HCT116 (cell line): ENCODE measurements at regions not wholly inside any gene's neighbourhood (a gene's known extent, or its start where the extent isn't known, plus 50 kb on each side); places are given as distances from the start of the nearest gene placed in this dataset.

Experiments used
- ELF1 ChIP-seq: IDR thresholded peaks from 2 replicates; pipeline ENCODE4 v1.6.1; 2012; ENCODE audit warnings: low read depth, borderline replicate concordance
- EZH2phosphoT487 ChIP-seq: fragments of 200-600 bp; IDR thresholded peaks from 2 replicates; pipeline ENCODE4 v1.6.1; 2018; ENCODE audit warnings: antibody characterized with exemption, borderline replicate concordance
- JUND ChIP-seq: IDR thresholded peaks from 2 replicates; pipeline ENCODE4 v1.6.1; 2012
- POLR2AphosphoS5 ChIP-seq: IDR thresholded peaks from 2 replicates; pipeline ENCODE4 v1.6.1; 2011; ENCODE audit warnings: mild to moderate bottlenecking, low read depth, low read length, moderate library complexity
- SIN3A ChIP-seq: IDR thresholded peaks from 2 replicates; pipeline ENCODE4 v1.6.1; 2012; ENCODE audit warnings: low read depth
- TCF7L2 ChIP-seq: IDR thresholded peaks from 2 replicates; pipeline ENCODE4 v1.7.0; 2011; ENCODE audit warnings: borderline replicate concordance, inconsistent platforms; ENCODE audit not compliant: insufficient read depth, insufficient read length; ENCODE audit errors: extremely low read depth
- YY1 ChIP-seq: IDR thresholded peaks from 2 replicates; pipeline ENCODE4 v1.6.1; 2011; ENCODE audit warnings: low read length, low read depth, moderate library complexity, mild to moderate bottlenecking; ENCODE audit not compliant: insufficient replicate concordance; ENCODE audit errors: extremely low read depth
- TF ChIP-seq, protein P1 (sequence below), 3 experiments: fragments of 200-600 bp in 1 of 3; sonication (generic) in 1 of 3; IDR thresholded peaks in 2 of 3; conservative IDR thresholded peaks in 1 of 3; 2 replicates each; pipeline ENCODE4 v1.5.1; 2012 to 2017; ENCODE audit warnings: low read depth in 2 of 3, low read length in 2 of 3, antibody characterized with exemption in 1 of 3, borderline replicate concordance in 1 of 3, control low read depth in 1 of 3, mild to moderate bottlenecking in 1 of 3, mixed read lengths in 1 of 3, mixed run types in 1 of 3, moderate library complexity in 1 of 3; ENCODE audit not compliant: insufficient read depth in 1 of 3

DNA sequence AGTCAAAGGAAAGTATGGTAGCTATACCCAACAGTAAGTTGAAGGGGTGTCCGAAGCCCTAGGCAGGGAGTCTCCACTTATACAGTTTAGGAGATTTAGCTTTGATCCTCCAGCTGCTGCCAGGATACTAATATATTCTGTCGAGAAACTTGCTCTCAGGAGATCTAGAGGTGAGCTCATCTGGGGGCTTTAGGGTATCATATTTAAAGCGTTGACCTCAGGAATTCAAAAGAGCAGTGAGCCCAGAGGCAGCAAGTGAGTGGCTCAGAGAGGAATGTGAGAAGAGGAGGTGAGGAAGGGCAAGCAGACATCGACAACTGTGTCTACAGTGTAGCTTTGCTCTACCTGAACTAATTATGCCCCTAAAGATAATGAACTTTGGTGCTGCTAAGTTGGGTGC lies 245.1 kb upstream of the LRTM1 start:
- TF ChIP-seq ELF1 (no peak), YY1 (no peak), TCF7L2 (no peak), SIN3A (no peak), EZH2phosphoT487 (no peak), JUND (no peak), POLR2AphosphoS5 (no peak)
- TF ChIP-seq, protein P1, sequence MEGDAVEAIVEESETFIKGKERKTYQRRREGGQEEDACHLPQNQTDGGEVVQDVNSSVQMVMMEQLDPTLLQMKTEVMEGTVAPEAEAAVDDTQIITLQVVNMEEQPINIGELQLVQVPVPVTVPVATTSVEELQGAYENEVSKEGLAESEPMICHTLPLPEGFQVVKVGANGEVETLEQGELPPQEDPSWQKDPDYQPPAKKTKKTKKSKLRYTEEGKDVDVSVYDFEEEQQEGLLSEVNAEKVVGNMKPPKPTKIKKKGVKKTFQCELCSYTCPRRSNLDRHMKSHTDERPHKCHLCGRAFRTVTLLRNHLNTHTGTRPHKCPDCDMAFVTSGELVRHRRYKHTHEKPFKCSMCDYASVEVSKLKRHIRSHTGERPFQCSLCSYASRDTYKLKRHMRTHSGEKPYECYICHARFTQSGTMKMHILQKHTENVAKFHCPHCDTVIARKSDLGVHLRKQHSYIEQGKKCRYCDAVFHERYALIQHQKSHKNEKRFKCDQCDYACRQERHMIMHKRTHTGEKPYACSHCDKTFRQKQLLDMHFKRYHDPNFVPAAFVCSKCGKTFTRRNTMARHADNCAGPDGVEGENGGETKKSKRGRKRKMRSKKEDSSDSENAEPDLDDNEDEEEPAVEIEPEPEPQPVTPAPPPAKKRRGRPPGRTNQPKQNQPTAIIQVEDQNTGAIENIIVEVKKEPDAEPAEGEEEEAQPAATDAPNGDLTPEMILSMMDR (IDR thresholded peaks at IDR 0.05 in 2 of 3, conservative IDR thresholded peaks at IDR 0.05 in 1 of 3; ENCODE audit: borderline replicate concordance in 1 of 3, insufficient read depth in 1 of 3, low read depth in 2 of 3, low read length in 2 of 3): no peak
